DOHH2 (cell line): ENCODE measurements at regions not wholly inside any gene's neighbourhood (a gene's known extent, or its start where the extent isn't known, plus 50 kb on each side); places are given as distances from the start of the nearest gene placed in this dataset.

Experiments
- EZH2phosphoT487 ChIP-seq: fragments of 200-600 bp; sonication (generic); IDR thresholded peaks from 2 replicates; pipeline ENCODE4 v1.6.1; 2017; ENCODE audit warnings: borderline replicate concordance, mild to moderate bottlenecking, antibody characterized with exemption, low read length, moderate library complexity, mixed read lengths
- TF ChIP-seq, protein P1 (sequence below): fragments of 200-600 bp; sonication (generic); IDR thresholded peaks from one replicate; pipeline ENCODE4 v1.5.1; 2014; ENCODE audit warnings: antibody characterized with exemption, mild to moderate bottlenecking, low read depth, low read length; ENCODE audit not compliant: poor library complexity, severe bottlenecking

DNA sequence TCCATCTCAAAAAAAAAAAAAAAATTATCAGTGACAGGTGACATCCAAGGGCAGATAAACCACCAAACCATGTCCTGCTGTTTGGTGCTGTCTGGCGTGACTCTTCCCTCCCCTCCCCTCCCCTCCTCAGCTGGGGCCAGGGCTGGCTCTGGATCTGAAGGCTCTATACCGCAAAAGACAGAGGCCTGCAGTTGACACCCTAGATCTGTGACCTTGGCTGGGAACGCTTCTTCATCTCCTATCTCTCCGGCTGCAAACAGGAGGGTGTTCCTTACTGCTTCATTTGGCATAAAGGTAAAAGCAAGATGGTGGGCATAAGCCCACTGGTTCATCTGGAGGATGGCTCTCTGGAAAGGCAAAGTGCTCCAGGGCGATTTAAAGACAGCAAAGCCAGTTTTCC is 126.8 kb upstream of the PRMT8 start:
- TF ChIP-seq, protein P1, sequence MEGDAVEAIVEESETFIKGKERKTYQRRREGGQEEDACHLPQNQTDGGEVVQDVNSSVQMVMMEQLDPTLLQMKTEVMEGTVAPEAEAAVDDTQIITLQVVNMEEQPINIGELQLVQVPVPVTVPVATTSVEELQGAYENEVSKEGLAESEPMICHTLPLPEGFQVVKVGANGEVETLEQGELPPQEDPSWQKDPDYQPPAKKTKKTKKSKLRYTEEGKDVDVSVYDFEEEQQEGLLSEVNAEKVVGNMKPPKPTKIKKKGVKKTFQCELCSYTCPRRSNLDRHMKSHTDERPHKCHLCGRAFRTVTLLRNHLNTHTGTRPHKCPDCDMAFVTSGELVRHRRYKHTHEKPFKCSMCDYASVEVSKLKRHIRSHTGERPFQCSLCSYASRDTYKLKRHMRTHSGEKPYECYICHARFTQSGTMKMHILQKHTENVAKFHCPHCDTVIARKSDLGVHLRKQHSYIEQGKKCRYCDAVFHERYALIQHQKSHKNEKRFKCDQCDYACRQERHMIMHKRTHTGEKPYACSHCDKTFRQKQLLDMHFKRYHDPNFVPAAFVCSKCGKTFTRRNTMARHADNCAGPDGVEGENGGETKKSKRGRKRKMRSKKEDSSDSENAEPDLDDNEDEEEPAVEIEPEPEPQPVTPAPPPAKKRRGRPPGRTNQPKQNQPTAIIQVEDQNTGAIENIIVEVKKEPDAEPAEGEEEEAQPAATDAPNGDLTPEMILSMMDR: no peak
- no peak for TF ChIP-seq EZH2phosphoT487
